AG04450 (cell line): ENCODE measurements at regions not wholly inside any gene's neighbourhood (a gene's known extent, or its start where the extent isn't known, plus 50 kb on each side); places are given as distances from the start of the nearest gene placed in this dataset.

Experiments used
- CTCF ChIA-PET: fragments of 300-600, 350-600 bp; formaldehyde crosslinking; extraction: SDS; loops from one replicate; lab custom pipeline; 2022; ENCODE audit warnings: antibody characterized with exemption, inconsistent platforms; lab: Charles Lee
- POLR2A ChIA-PET: fragments of 350-600 bp; formaldehyde crosslinking; extraction: SDS; loops from one replicate; lab custom pipeline; 2021; ENCODE audit warnings: antibody characterized with exemption, inconsistent platforms; lab: Yijun Ruan, JAX
- DNase-seq: peaks from one replicate; pipeline ENCODE4 v3.0.0-alpha.2; 2011; ENCODE audit warnings: low read depth, low spot score
- H3K27ac ChIP-seq: one replicate; pipeline ENCODE4 v1.5.1; 2012; ENCODE audit warnings: low read depth, low read length, control low read depth
- H3K27me3 ChIP-seq: one replicate; pipeline ENCODE4 v1.6.0; 2012; ENCODE audit warnings: low read length; ENCODE audit not compliant: control insufficient read depth, insufficient read depth
- H3K4me3 ChIP-seq: 2 replicates; pipeline ENCODE4 v1.5.1; 2011; ENCODE audit warnings: mild to moderate bottlenecking, low read depth, low read length, control low read depth
- H3K9me3 ChIP-seq: 2 replicates; pipeline ENCODE4 v1.5.1; 2012; ENCODE audit warnings: low read length; ENCODE audit not compliant: control insufficient read depth, insufficient read depth
- CTCF ChIP-seq: IDR thresholded peaks from 2 replicates; pipeline ENCODE4 v1.5.1; 2011; ENCODE audit warnings: low read depth, low read length, control low read depth, inconsistent platforms

- TF ChIP-seq CTCF = no peak
- Histone ChIP-seq H3K9me3 (peaks cover 23% of the 10 kb centered on the region), H3K27me3 (no peaks in the 10 kb centered on the region), H3K27ac (no peak overlapping the region), H3K4me3 (no peak overlapping the region)
- DNase-seq = no peak
- ChIA-PET POLR2A (no interaction called here), CTCF (no interaction called here)
These were observed 487.0 kb downstream of the HAPSTR1 start for GRCh38 chr16:9578459-9578858.

GRCh38 chr16:9580025-9580424, 488.6 kb downstream of the HAPSTR1 start:
- Histone ChIP-seq H3K27me3 (no peaks in the 10 kb centered on the region), H3K4me3 (no peak overlapping the region), H3K9me3 (peaks cover 20% of the 10 kb centered on the region), H3K27ac (no peak overlapping the region)
- no peak for DNase-seq
- TF ChIP-seq CTCF = no peak
- POLR2A ChIA-PET = no interaction called here
- CTCF ChIA-PET = no interaction called here

GRCh38 chr16:9593440-9593839, 502.0 kb downstream of the HAPSTR1 start:
- H3K27ac ChIP-seq = no peak overlapping the region
- DNase-seq = no peak
- no peak for TF ChIP-seq CTCF
- H3K27me3 ChIP-seq = no peaks in the 10 kb centered on the region
- ChIA-PET CTCF (no interaction called here), POLR2A (no interaction called here)
- no peak overlapping the region for H3K4me3 ChIP-seq
- peaks cover 21% of the 10 kb centered on the region for H3K9me3 ChIP-seq

- Histone ChIP-seq H3K4me3 (no peak overlapping the region), H3K9me3 (peaks cover 24% of the 10 kb centered on the region), H3K27ac (no peak overlapping the region), H3K27me3 (no peaks in the 10 kb centered on the region)
- no peak for DNase-seq
- ChIA-PET POLR2A (no interaction called here), CTCF (no interaction called here)
- no peak for TF ChIP-seq CTCF
These were observed 502.6 kb downstream of the HAPSTR1 start for GRCh38 chr16:9594047-9594446.

- ChIA-PET POLR2A (no interaction called here), CTCF (no interaction called here)
- Histone ChIP-seq H3K4me3 (no peak overlapping the region), H3K27me3 (no peaks in the 10 kb centered on the region), H3K27ac (no peak overlapping the region), H3K9me3 (peaks cover 30% of the 10 kb centered on the region)
- TF ChIP-seq CTCF = no peak
- DNase-seq = no peak
These were observed 503.5 kb downstream of the HAPSTR1 start for GRCh38 chr16:9594946-9595345.
